ACC112 (cell line): ENCODE measurements at regions not wholly inside any gene's neighbourhood (a gene's known extent, or its start where the extent isn't known, plus 50 kb on each side); places are given as distances from the start of the nearest gene placed in this dataset.

ENCODE experiments used
- H2AFZ ChIP-seq: fragments of 200-600 bp; sonication (generic); one replicate; pipeline ENCODE4 v1.6.0; 2017; ENCODE audit warnings: antibody characterized with exemption, low read length; ENCODE audit not compliant: unreplicated experiment
- H3K27ac ChIP-seq: fragments of 200-600 bp; sonication (generic); 2 replicates; pipeline ENCODE4 v1.5.1; 2014; ENCODE audit warnings: low read depth, mild to moderate bottlenecking, antibody characterized with exemption, low read length, moderate library complexity
- H3K27me3 ChIP-seq: fragments of 200-600 bp; sonication (generic); 2 replicates; pipeline ENCODE4 v1.6.1; 2014; ENCODE audit warnings: mild to moderate bottlenecking, antibody characterized with exemption, low read length, moderate library complexity, mixed read lengths; ENCODE audit not compliant: insufficient read depth
- H3K36me3 ChIP-seq: fragments of 200-600 bp; sonication (generic); 2 replicates; pipeline ENCODE4 v1.6.1; 2016; ENCODE audit warnings: mild to moderate bottlenecking, antibody characterized with exemption, low read length, moderate library complexity, mixed read lengths; ENCODE audit not compliant: insufficient read depth
- H3K4me1 ChIP-seq: fragments of 200-600 bp; sonication (generic); one replicate; pipeline ENCODE4 v1.6.1; 2016; ENCODE audit warnings: low read length, mixed read lengths; ENCODE audit not compliant: insufficient read depth, unreplicated experiment, control insufficient read depth
- H3K4me3 ChIP-seq: fragments of 200-600 bp; sonication (generic); 2 replicates; pipeline ENCODE4 v1.5.1; 2014; ENCODE audit warnings: mild to moderate bottlenecking, low read depth, low read length
- H3K79me2 ChIP-seq: fragments of 200-600 bp; sonication (generic); one replicate; pipeline ENCODE4 v1.6.0; 2016; ENCODE audit warnings: low read length; ENCODE audit not compliant: control insufficient read depth, unreplicated experiment, insufficient read depth

GRCh38 chr6:147078602-147079001 lies 125.6 kb upstream of the STXBP5 start:
- Histone ChIP-seq H3K79me2 (no peaks in the 10 kb centered on the region), H3K27ac (no peak overlapping the region), H3K4me3 (no peak overlapping the region), H3K27me3 (no peaks in the 10 kb centered on the region), H2AFZ (no peak overlapping the region), H3K36me3 (no peaks in the 10 kb centered on the region), H3K4me1 (no peaks in the 10 kb centered on the region)

GRCh38 chr6:147080225-147080624 lies 124.0 kb upstream of the STXBP5 start:
- Histone ChIP-seq H3K4me1 (no peaks in the 10 kb centered on the region), H3K27ac (no peak overlapping the region), H2AFZ (no peak overlapping the region), H3K4me3 (no peak overlapping the region), H3K36me3 (no peaks in the 10 kb centered on the region), H3K79me2 (no peaks in the 10 kb centered on the region), H3K27me3 (no peaks in the 10 kb centered on the region)

- no peaks in the 10 kb centered on the region for H3K4me1 ChIP-seq
- no peak overlapping the region for H3K4me3 ChIP-seq
- H3K79me2 ChIP-seq: no peaks in the 10 kb centered on the region
- no peaks in the 10 kb centered on the region for H3K27me3 ChIP-seq
- no peak overlapping the region for H2AFZ ChIP-seq
- no peaks in the 10 kb centered on the region for H3K36me3 ChIP-seq
- H3K27ac ChIP-seq: no peak overlapping the region
These were observed 123.1 kb upstream of the STXBP5 start for GRCh38 chr6:147081076-147081609.

- Histone ChIP-seq H3K4me1 (no peaks in the 10 kb centered on the region), H3K4me3 (no peak overlapping the region), H3K27ac (no peak overlapping the region), H3K79me2 (no peaks in the 10 kb centered on the region), H3K27me3 (no peaks in the 10 kb centered on the region), H2AFZ (no peak overlapping the region), H3K36me3 (no peaks in the 10 kb centered on the region)
These were observed 116.6 kb upstream of the STXBP5 start for GRCh38 chr6:147087641-147088040.

DNA sequence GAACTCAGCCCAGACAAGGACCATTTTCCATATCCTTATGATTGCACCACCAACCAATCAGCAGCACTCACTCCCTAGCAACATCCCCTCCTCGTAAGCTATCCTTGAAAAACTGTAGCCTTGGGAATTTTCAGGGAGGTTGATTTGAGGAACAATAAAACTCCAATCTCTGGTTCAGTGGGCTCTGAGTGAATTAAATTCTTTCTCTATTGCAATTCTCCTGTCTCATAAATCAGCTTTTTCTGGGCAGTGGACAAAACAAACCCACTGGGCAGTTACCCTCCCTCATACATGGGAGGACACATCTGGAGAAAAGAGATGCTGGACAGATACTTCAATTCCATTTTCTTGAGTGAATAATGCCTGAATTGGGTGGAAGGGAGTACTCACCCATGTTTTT lies 115.4 kb upstream of the STXBP5 start:
- Histone ChIP-seq H3K36me3 (no peaks in the 10 kb centered on the region), H3K4me1 (no peaks in the 10 kb centered on the region), H3K27me3 (no peaks in the 10 kb centered on the region), H3K4me3 (no peak overlapping the region), H3K79me2 (no peaks in the 10 kb centered on the region), H3K27ac (no peak overlapping the region), H2AFZ (no peak overlapping the region)

DNA sequence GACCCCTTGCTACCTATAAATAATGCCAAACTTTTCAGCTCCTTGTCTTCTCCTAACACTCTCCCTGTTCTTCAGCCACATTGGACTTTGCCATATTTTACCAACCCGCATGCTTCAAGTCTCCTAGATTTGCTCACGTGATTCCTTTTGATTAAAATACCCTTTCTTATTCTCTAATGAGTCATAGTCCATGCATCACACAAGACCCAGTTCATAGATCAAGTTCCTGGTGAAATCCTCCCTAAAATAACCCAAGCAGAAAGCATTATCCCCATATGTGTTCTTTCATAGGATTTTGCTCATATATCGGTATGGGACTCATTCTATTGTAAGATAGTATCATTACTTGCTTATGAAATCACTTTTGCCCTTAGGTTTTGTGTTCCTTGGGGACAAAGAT lies 108.9 kb upstream of the STXBP5 start:
- H3K4me3 ChIP-seq: no peak overlapping the region
- H2AFZ ChIP-seq: no peak overlapping the region
- no peaks in the 10 kb centered on the region for H3K27me3 ChIP-seq
- no peaks in the 10 kb centered on the region for H3K79me2 ChIP-seq
- H3K27ac ChIP-seq: no peak overlapping the region
- peaks cover 6% of the 10 kb centered on the region for H3K4me1 ChIP-seq
- H3K36me3 ChIP-seq: no peaks in the 10 kb centered on the region

DNA sequence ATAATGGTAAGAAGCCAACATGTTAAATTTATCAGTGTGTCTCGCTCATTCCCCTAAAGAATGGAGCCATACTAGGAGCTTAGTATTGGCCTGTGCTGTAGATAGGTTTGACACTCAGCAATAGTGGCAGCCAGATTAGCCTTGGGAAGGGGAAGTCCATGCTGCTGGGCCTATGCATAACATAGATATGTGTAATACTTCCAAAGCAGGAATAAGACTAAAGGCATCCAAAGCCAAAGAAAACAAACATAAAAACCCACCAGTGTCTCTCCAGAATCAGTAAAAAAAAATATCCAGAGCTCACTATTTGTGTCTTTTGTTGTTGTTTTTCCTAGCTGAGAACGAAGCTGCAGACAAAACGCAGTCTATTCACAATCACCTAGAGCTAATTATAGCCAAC lies 104.2 kb upstream of the STXBP5 start:
- Histone ChIP-seq H3K4me3 (peak overlapping the region; percentile 32; the same call in 1 of the 2 replicates), H3K79me2 (no peaks in the 10 kb centered on the region), H3K27ac (peak overlapping the region; percentile 33; the same call in 1 of the 2 replicates), H2AFZ (peak overlapping the region; percentile 86), H3K4me1 (peaks cover 16% of the 10 kb centered on the region), H3K27me3 (no peaks in the 10 kb centered on the region), H3K36me3 (no peaks in the 10 kb centered on the region)

- H3K27me3 ChIP-seq: no peaks in the 10 kb centered on the region
- peaks cover 26% of the 10 kb centered on the region for H3K4me1 ChIP-seq
- no peak overlapping the region for H3K4me3 ChIP-seq
These were observed 101.2 kb upstream of the STXBP5 start for GRCh38 chr6:147103007-147103406.

DNA sequence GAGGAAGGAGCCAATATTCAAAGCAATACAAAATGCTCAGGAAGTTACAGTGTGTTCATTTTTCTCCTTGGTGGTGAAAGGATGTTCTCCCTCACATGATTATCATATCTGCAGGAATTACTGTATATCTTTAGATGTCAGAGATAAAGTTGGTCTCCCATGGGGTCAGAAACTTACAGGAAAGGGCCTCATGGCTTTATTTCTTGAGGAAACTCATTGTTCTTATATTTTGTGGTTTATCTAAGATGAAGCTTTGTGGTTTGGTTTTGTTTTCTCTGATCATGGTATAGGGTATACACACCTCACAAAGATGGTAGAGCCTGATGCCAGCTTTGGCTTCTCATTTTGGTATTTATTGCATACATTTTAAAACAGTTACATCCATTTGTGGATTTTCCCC lies 100.5 kb upstream of the STXBP5 start:
- no peaks in the 10 kb centered on the region for H3K36me3 ChIP-seq
- no peak overlapping the region for H3K4me3 ChIP-seq
- no peak overlapping the region for H3K27ac ChIP-seq
- peaks cover 26% of the 10 kb centered on the region for H3K4me1 ChIP-seq
- no peaks in the 10 kb centered on the region for H3K27me3 ChIP-seq
- peak overlapping the region; percentile 66 for H2AFZ ChIP-seq
- H3K79me2 ChIP-seq: no peaks in the 10 kb centered on the region

More at GRCh38 chr6:147103007-147103406, 101.2 kb upstream of the STXBP5 start:
- Histone ChIP-seq H3K79me2 (no peaks in the 10 kb centered on the region), H3K27ac (no peak overlapping the region), H3K36me3 (no peaks in the 10 kb centered on the region), H2AFZ (no peak overlapping the region)

DNA sequence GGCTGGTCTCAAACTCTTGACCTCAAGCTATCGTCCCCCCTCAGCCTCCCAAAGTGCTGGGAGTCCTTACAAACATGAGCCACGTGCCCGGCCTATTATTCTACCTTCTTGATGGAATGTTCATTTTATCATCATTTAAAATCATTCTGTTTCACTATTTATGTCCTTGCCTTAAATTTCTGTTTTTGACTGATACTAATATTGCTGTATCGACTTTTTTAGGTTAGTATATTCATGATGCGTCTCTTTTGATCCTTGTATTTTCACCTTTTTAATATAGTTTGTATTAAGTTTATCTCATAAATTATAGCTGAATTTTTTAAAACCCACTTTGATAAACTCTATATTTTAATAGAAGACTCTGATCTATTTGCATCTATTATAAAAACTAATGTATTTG lies 98.4 kb upstream of the STXBP5 start:
- Histone ChIP-seq H3K79me2 (no peaks in the 10 kb centered on the region), H2AFZ (no peak overlapping the region), H3K27me3 (no peaks in the 10 kb centered on the region), H3K36me3 (no peaks in the 10 kb centered on the region), H3K4me1 (peaks cover 15% of the 10 kb centered on the region), H3K4me3 (no peak overlapping the region), H3K27ac (no peak overlapping the region)

- H3K27ac ChIP-seq: peak overlapping the region; percentile 48
- peaks cover 15% of the 10 kb centered on the region for H3K4me1 ChIP-seq
- peak overlapping the region; percentile 40 for H2AFZ ChIP-seq
- no peaks in the 10 kb centered on the region for H3K79me2 ChIP-seq
- H3K36me3 ChIP-seq: no peaks in the 10 kb centered on the region
- H3K4me3 ChIP-seq: peak overlapping the region; percentile 58
- no peaks in the 10 kb centered on the region for H3K27me3 ChIP-seq
These were observed 97.3 kb upstream of the STXBP5 start for GRCh38 chr6:147106759-147107401.
